ENCODE measurements at regions not wholly inside any gene's neighbourhood (a gene's known extent, or its start where the extent isn't known, plus 50 kb on each side); places are given as distances from the start of the nearest gene placed in this dataset.

GRCh38 chr12:56851462-56851861 lies 82.7 kb downstream of the SDR9C7 start:
- no peaks in the 10 kb centered on the region for H3K27me3 ChIP-seq
- H3K4me1 ChIP-seq = no peaks in the 10 kb centered on the region
- no peak overlapping the region for H3K4me3 ChIP-seq
- no peak overlapping the region for H3K27ac ChIP-seq
- no peaks in the 10 kb centered on the region for H3K36me3 ChIP-seq
- H3K9me3 ChIP-seq = peaks cover 0 to 8% (median 0%) of the 10 kb centered on the region in 4 donors
- DNase-seq = no peak
- TF ChIP-seq CTCF (IDR thresholded peaks at IDR 0.05) (no peak), POLR2A (IDR thresholded peaks at IDR 0.05) (no peak)

GRCh38 chr12:56840922-56841321 lies 77.8 kb downstream of the HSD17B6 start:
- Histone ChIP-seq H3K27ac (no peak overlapping the region), H3K27me3 (no peaks in the 10 kb centered on the region), H3K4me3 (no peak overlapping the region), H3K36me3 (no peaks in the 10 kb centered on the region), H3K4me1 (peaks cover 0 to 6% (median 0%) of the 10 kb centered on the region in 4 donors), H3K9me3 (no peaks in the 10 kb centered on the region)
- TF ChIP-seq POLR2A (IDR thresholded peaks at IDR 0.05) (no peak), CTCF (IDR thresholded peaks at IDR 0.05) (no peak)
- no peak for DNase-seq

GRCh38 chr12:56839915-56840325 lies 76.8 kb downstream of the HSD17B6 start:
- Histone ChIP-seq H3K4me1 (peaks cover 0 to 6% (median 0%) of the 10 kb centered on the region in 4 donors), H3K27me3 (no peaks in the 10 kb centered on the region), H3K36me3 (no peaks in the 10 kb centered on the region), H3K4me3 (no peak overlapping the region), H3K27ac (no peak overlapping the region), H3K9me3 (no peaks in the 10 kb centered on the region)
- TF ChIP-seq POLR2A (IDR thresholded peaks at IDR 0.05) = no peak
- TF ChIP-seq CTCF (IDR thresholded peaks at IDR 0.05) = peak in 4 of 6 experiments; percentile 40 to 45 (median 43)
- DNase-seq = peak; percentile 18 to 58 (median 52)

GRCh38 chr12:56839489-56839848 lies 76.3 kb downstream of the HSD17B6 start:
- TF ChIP-seq POLR2A (IDR thresholded peaks at IDR 0.05) (no peak), CTCF (IDR thresholded peaks at IDR 0.05) (no peak)
- H3K36me3 ChIP-seq = no peaks in the 10 kb centered on the region
- no peak overlapping the region for H3K27ac ChIP-seq
- DNase-seq = no peak
- no peaks in the 10 kb centered on the region for H3K27me3 ChIP-seq
- H3K9me3 ChIP-seq = no peaks in the 10 kb centered on the region
- H3K4me1 ChIP-seq = peaks cover 0 to 6% (median 0%) of the 10 kb centered on the region in 4 donors
- no peak overlapping the region for H3K4me3 ChIP-seq

- Histone ChIP-seq H3K4me3 (no peak overlapping the region), H3K27me3 (no peaks in the 10 kb centered on the region), H3K4me1 (peaks cover 0 to 6% (median 0%) of the 10 kb centered on the region in 4 donors), H3K36me3 (no peaks in the 10 kb centered on the region), H3K27ac (no peak overlapping the region), H3K9me3 (no peaks in the 10 kb centered on the region)
- TF ChIP-seq CTCF (IDR thresholded peaks at IDR 0.05) (no peak), POLR2A (IDR thresholded peaks at IDR 0.05) (no peak)
- no peak for DNase-seq
Measured at GRCh38 chr12:56838621-56839488, 75.7 kb downstream of the HSD17B6 start.

Small RNAs in the stretch of these regions (small RNA-seq; reads per million reads assigned to genes)
- gene AC121758.2 = 0 reads per million in 2 donors
- 0 reads per million in 2 donors for gene RF00554

Data from Peyer's patch (tissue), 4 donors.